ENCODE measurements at regions not wholly inside any gene's neighbourhood (a gene's known extent, or its start where the extent isn't known, plus 50 kb on each side); places are given as distances from the start of the nearest gene placed in this dataset.

GRCh38 chr14:54132496-54132895 lies 175.9 kb upstream of the BMP4 start:
- DNase-seq: no peak

DNA sequence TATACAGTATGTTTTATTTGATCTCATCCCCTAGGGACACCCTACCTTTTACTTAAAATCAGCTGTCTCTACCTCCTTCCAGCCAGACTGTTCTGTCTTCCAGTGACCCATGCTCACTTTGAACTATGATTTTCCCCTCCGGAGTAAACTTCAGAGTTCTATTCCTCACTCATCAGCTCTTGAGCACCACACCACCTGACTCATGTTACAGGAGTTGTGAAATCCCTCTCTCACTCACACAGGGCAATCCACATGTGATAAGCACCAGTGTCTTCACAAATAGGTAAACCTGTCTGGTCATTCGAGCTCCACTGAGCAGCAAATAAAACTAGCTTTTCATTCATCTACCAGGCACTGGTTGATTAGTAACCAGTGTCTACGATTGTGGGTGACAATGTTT lies 177.3 kb upstream of the BMP4 start:
- no peak for DNase-seq

- no peak for DNase-seq
Measured at GRCh38 chr14:54135804-54136280, 179.2 kb upstream of the BMP4 start.

- DNase-seq: no peak
Measured at GRCh38 chr14:54136894-54137613, 180.4 kb upstream of the BMP4 start.

GRCh38 chr14:54137614-54137961 lies 181.0 kb upstream of the BMP4 start:
- no peak for DNase-seq

- no peak for DNase-seq
Measured at GRCh38 chr14:54138024-54138353, 181.4 kb upstream of the BMP4 start.

- no peak for DNase-seq
Measured at GRCh38 chr14:54138354-54139038, 181.9 kb upstream of the BMP4 start.

GRCh38 chr14:54140551-54140950 lies 183.9 kb upstream of the BMP4 start:
- DNase-seq: no peak

- DNase-seq: no peak
Measured at GRCh38 chr14:54146601-54147000, 190.0 kb upstream of the BMP4 start.

GRCh38 chr14:54147282-54147681 lies 190.7 kb upstream of the BMP4 start:
- no peak for DNase-seq

DNA sequence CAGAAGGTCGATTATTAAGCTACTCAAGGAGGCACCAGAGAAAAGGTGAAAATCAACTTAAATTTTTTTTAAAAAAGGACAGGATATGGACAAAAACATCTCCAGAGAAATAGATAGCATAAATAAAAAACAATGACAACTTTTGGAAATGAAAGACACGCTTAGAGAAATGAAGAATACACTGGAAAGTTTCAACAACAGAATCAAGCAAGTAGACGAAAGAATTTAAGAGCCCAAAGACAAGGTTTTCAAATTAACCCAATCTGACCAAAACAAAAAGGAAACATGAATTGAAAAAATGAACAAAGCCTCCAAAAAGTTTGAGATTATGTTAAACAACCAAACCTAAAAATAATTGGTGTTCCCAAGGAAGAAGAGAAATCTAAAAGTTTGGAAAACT lies 191.1 kb upstream of the BMP4 start:
- DNase-seq: no peak

GRCh38 chr14:54148251-54148650 lies 191.6 kb upstream of the BMP4 start:
- no peak for DNase-seq

DNA sequence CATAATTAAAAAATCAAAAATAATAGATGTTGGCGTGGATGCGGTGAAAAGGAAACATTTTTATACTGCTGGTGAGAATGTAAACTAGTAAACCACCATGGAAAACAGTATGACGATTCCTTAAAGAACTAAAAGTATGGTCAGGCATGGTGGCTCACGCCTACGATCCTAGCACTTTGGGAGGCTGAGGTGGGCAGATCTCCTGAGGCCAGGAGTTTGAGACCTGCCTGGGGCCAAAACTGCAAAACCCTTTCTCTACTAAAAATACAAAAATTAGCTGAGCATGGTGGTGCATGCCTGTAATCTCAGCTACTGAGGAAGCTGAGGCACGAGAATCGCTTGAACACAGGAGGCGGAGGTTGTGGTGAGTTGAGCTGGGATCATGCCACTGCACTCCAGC lies 195.7 kb upstream of the BMP4 start:
- DNase-seq: no peak

- no peak for DNase-seq
Measured at GRCh38 chr14:54166049-54166950, 209.7 kb upstream of the BMP4 start.

DNA sequence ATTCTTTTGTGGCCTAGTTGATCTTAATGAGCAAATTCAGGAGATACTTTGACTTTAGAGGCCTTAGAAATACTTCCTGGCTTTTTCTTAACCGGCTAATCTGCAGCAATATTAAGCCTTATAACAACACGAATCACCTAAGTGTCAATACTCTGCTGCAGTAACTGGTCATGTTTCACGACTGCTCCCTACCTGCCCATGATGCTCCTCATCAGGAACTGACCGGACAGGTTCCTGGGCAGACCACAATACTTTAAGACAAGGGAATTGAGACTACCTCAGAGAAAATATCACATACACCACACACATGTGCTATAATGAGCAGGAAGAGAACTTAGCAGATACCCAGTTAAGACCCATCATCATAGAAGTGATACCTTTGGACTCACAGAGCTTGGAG lies 211.9 kb upstream of the BMP4 start:
- no peak for DNase-seq

- no peak for DNase-seq
Measured at GRCh38 chr14:54169254-54169924, 212.8 kb upstream of the BMP4 start.

DNA sequence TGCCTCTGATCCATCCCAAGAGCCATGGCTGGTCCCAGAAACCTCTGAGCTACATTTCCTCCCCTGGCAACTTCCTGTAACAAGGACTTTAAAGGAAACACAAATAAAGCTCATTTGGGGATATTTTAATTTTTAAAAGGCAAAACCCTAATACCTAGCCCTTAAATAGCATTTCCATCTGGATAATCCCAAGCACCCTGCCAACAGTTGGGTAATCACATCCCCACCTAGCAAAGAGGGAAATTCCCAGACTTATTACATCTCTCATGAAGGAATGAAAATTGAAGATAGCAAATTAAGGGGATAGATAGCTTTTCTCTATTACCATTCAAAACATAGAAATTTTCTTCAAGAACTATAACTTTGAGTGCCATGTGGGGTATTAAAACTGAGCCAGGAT lies 213.7 kb upstream of the BMP4 start:
- DNase-seq: no peak

DNA sequence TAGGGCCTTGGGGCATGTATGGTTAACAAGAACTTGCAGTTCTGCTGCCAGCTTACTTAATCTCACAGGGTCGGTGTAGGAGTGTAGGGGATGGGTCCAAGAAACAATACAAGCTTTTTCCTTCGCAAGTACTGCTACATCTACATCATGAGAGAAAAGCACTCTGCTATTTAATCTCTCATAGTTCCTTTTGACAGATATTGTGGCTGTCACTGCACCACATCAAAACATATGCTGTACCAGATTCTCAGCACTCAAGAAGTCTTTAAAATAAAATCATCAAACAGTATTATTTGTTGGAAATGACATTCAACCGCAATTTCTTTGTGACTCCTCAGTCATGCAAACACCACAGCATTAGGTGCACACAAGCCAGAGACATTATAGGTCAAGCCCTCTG lies 215.5 kb upstream of the BMP4 start:
- no peak for DNase-seq

DNA sequence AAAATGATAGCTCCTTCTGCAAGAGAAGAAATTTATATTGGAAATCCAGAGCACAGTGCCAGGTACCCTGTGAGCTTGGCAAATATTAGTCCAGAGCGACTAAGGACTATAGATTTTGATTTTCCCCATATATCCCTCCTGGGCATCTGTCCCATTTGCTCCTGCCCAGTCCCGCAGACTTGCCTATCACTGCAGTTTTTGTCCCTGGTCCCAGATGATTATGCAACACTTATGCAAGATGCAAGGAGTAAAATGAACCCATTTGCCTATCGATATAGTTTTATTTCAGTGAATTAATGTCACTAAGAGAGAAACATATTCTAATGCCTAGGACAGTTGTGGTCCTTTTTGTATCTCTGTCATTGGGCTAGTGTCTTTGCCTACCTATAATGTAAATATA lies 215.9 kb upstream of the BMP4 start:
- no peak for DNase-seq

- DNase-seq: no peak
Measured at GRCh38 chr14:54173802-54174201, 217.2 kb upstream of the BMP4 start.

DNA sequence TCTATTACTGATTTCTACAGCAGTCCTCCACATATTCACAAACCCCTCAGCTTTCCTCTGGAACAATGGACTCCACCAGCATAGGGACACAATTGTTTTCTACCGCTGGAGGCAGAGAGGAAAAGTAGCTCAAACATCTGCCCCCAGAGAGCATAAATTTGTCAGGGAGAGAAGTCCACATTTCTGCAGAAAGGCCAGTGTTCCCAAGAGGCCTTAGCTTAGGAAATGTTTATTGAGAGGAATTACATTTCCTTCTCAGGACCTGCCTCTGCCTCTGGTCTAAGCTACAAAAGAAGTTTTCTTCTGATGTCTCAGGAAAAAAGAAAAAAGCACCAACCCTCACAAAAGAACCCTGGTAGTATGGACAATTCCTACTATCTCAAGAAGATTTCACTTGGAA lies 217.8 kb upstream of the BMP4 start:
- DNase-seq: no peak

DNA sequence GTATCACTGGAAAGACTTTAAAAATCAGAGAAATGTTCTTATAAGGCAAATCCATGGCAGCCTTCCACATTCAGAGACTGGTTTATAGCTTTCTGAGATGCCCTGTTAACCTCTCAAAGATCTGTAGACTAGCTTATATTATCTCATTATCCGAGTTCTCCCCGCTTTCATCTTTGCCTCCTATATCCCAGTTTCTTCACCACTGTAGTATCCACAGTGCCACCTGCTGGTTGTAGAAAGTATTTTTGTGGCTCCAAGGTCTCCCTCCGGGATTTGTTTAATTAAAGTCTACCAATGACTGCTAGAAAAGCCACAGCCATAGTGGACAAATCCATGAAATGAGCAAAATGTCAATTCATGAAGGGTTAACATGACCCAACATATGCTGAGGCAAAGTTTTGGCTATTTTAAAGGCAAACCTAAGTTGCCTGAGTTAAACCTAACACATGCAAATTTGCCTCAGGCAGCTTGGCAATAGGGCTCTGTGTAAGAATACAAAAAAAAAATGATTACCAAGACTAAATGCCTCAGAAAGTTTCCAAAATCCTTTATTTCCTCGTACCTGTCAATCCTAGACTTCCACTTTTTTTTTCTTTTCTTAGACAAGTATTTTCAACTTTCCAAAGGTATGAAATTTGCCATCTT lies 218.8 kb upstream of the BMP4 start:
- peak; percentile 15 for DNase-seq

- DNase-seq: no peak
Measured at GRCh38 chr14:54177019-54177418, 219.8 kb upstream of the CDKN3 start.
